Gastrocnemius medialis (tissue), 4 donors: ENCODE measurements at regions not wholly inside any gene's neighbourhood (a gene's known extent, or its start where the extent isn't known, plus 50 kb on each side); places are given as distances from the start of the nearest gene placed in this dataset.

Source experiments
- ATAC-seq, 2 donors: fragments of 150-250 bp; one replicate each; pipeline ENCODE4 v1.9.1; 2016
- DNase-seq, 2 donors: peaks; one replicate each; pipeline ENCODE4 v3.0.0-alpha.2; 2019
- H3K27ac ChIP-seq, 4 donors: fragments of 200-600 bp; sonication (generic); 1 replicate in 1 of 4; 2 replicates in 3 of 4; pipeline ENCODE4 v1.5.1; 2016 to 2018; ENCODE audit warnings: mild to moderate bottlenecking in 2 of 4, moderate library complexity in 1 of 4
- H3K27me3 ChIP-seq, 3 donors: fragments of 200-600 bp; sonication (generic) in 2 of 3; 1 replicate in 1 of 3; 2 replicates in 2 of 3; pipeline versions ENCODE4 v1.5.1 to v1.6.0; 2016 to 2019; ENCODE audit warnings: mild to moderate bottlenecking in 1 of 3, moderate library complexity in 1 of 3
- H3K36me3 ChIP-seq, 2 donors: fragments of 200-600 bp; sonication (generic) in 1 of 2; one replicate each; pipeline ENCODE4 v1.5.1; 2017 to 2018
- H3K4me1 ChIP-seq, 2 donors: fragments of 200-600 bp; sonication (generic) in 1 of 2; one replicate each; pipeline ENCODE4 v1.5.1; 2016 to 2017; ENCODE audit warnings: mild to moderate bottlenecking in 2 of 2
- H3K4me3 ChIP-seq, 4 donors: fragments of 200-600 bp; sonication (generic) in 3 of 4; 1 replicate in 1 of 4; 2 replicates in 3 of 4; pipeline ENCODE4 v1.5.1; 2016 to 2019; ENCODE audit warnings: mild to moderate bottlenecking in 2 of 4
- H3K9me3 ChIP-seq, 3 donors: fragments of 200-600 bp; sonication (generic) in 2 of 3; 1 replicate in 1 of 3; 2 replicates in 2 of 3; pipeline ENCODE4 v1.5.1; 2016 to 2019
- CTCF ChIP-seq, 5 experiments: fragments of 450-650 bp in 3 of 5; fragments of 200-600 bp in 2 of 5; sonication (generic) in 2 of 5; IDR thresholded peaks in 4 of 5; conservative IDR thresholded peaks in 1 of 5; 1 replicate in 4 of 5; 2 replicates in 1 of 5; pipeline ENCODE4 v1.5.1; 2016 to 2019; ENCODE audit warnings: antibody characterized with exemption in 5 of 5, mild to moderate bottlenecking in 3 of 5, moderate library complexity in 3 of 5
- POLR2A ChIP-seq, 2 donors: fragments of 450-650 bp; IDR thresholded peaks; one replicate each; pipeline ENCODE4 v1.6.1; 2017; ENCODE audit warnings: antibody characterized with exemption in 2 of 2, mild to moderate bottlenecking in 2 of 2, moderate library complexity in 2 of 2
- in situ Hi-C, 4 donors: fragments of 200-750 bp; cut with MboI; loops; one replicate each; pipeline versions ENCODE4 v1.15.0 to v1.8.0; 2017; ENCODE audit warnings: low sequenced_read_pairs in 4 of 4
- intact Hi-C: fragments of 100-400 bp; cut with DNase I; formaldehyde crosslinking; loops from one replicate; pipeline ENCODE4 v1.15.1; 2023; ENCODE audit warnings: low total_unique reads

GRCh38 chr9:118336943-118337330, 632.7 kb downstream of the TLR4 start:
- H3K27ac ChIP-seq: no peak overlapping the region
- ATAC-seq (no peak), DNase-seq (no peak)
- H3K36me3 ChIP-seq: no peaks in the 10 kb centered on the region
- no peaks in the 10 kb centered on the region for H3K27me3 ChIP-seq
- H3K4me3 ChIP-seq: no peak overlapping the region
- in situ Hi-C loops (no loop called here), intact Hi-C loops (no loop called here)
- no peaks in the 10 kb centered on the region for H3K4me1 ChIP-seq
- no peaks in the 10 kb centered on the region for H3K9me3 ChIP-seq
- TF ChIP-seq POLR2A (IDR thresholded peaks at IDR 0.05): no peak

GRCh38 chr9:118360036-118360435, 655.8 kb downstream of the TLR4 start:
- in situ Hi-C loops: no loop called here
- Histone ChIP-seq H3K27ac (no peak overlapping the region), H3K27me3 (no peaks in the 10 kb centered on the region), H3K4me1 (no peaks in the 10 kb centered on the region), H3K4me3 (no peak overlapping the region), H3K36me3 (no peaks in the 10 kb centered on the region), H3K9me3 (no peaks in the 10 kb centered on the region)
- ATAC-seq (no peak), DNase-seq (no peak)
- TF ChIP-seq POLR2A (IDR thresholded peaks at IDR 0.05): no peak
- TF ChIP-seq CTCF (IDR thresholded peaks at IDR 0.05 in 4 of 5, conservative IDR thresholded peaks at IDR 0.05 in 1 of 5): no peak
- intact Hi-C loops: no loop called here

GRCh38 chr9:118362123-118362522, 657.9 kb downstream of the TLR4 start:
- ATAC-seq (no peak), DNase-seq (no peak)
- Histone ChIP-seq H3K27ac (no peak overlapping the region), H3K27me3 (no peaks in the 10 kb centered on the region), H3K4me1 (no peaks in the 10 kb centered on the region), H3K36me3 (no peaks in the 10 kb centered on the region), H3K9me3 (no peaks in the 10 kb centered on the region), H3K4me3 (no peak overlapping the region)
- intact Hi-C loops (no loop called here), in situ Hi-C loops (no loop called here)
- no peak for TF ChIP-seq CTCF (IDR thresholded peaks at IDR 0.05 in 4 of 5, conservative IDR thresholded peaks at IDR 0.05 in 1 of 5)
- TF ChIP-seq POLR2A (IDR thresholded peaks at IDR 0.05): no peak

GRCh38 chr9:118362596-118362995, 658.4 kb downstream of the TLR4 start:
- in situ Hi-C loops: no loop called here

GRCh38 chr9:118364266-118365106, 660.3 kb downstream of the TLR4 start:
- ATAC-seq: no peak
- TF ChIP-seq POLR2A (IDR thresholded peaks at IDR 0.05) (no peak), CTCF (IDR thresholded peaks at IDR 0.05 in 4 of 5, conservative IDR thresholded peaks at IDR 0.05 in 1 of 5) (no peak)

More at GRCh38 chr9:118362596-118362995, 658.4 kb downstream of the TLR4 start:
- Histone ChIP-seq H3K27me3 (no peaks in the 10 kb centered on the region), H3K36me3 (no peaks in the 10 kb centered on the region), H3K9me3 (no peaks in the 10 kb centered on the region), H3K4me1 (no peaks in the 10 kb centered on the region), H3K4me3 (no peak overlapping the region), H3K27ac (no peak overlapping the region)
- TF ChIP-seq POLR2A (IDR thresholded peaks at IDR 0.05) (no peak), CTCF (IDR thresholded peaks at IDR 0.05 in 4 of 5, conservative IDR thresholded peaks at IDR 0.05 in 1 of 5) (no peak)
- DNase-seq (no peak), ATAC-seq (no peak)
- intact Hi-C loops: no loop called here

More at GRCh38 chr9:118364266-118365106, 660.3 kb downstream of the TLR4 start:
- no peaks in the 10 kb centered on the region for H3K9me3 ChIP-seq
- no peaks in the 10 kb centered on the region for H3K27me3 ChIP-seq
- H3K36me3 ChIP-seq: no peaks in the 10 kb centered on the region
- no peak overlapping the region for H3K27ac ChIP-seq
- intact Hi-C loops: no loop called here
- H3K4me1 ChIP-seq: no peaks in the 10 kb centered on the region
- H3K4me3 ChIP-seq: no peak overlapping the region
- in situ Hi-C loops: no loop called here
- DNase-seq: no peak
